ENCODE measurements at regions not wholly inside any gene's neighbourhood (a gene's known extent, or its start where the extent isn't known, plus 50 kb on each side); places are given as distances from the start of the nearest gene placed in this dataset.
"Not testable (repeated sequence)": the region's sequence is repeated elsewhere in the genome, so short reads cannot be mapped to it uniquely, and the experiment has no call there.

- no peak for DNase-seq (ENCODE audit: low read depth, low spot score)
- H3K27ac ChIP-seq = no peak overlapping the region
Observed at GRCh38 chr21:19171585-19171984, 768.0 kb upstream of the TMPRSS15 start.

- DNase-seq (ENCODE audit: low read depth, low spot score) = no peak
- no peak overlapping the region for H3K27ac ChIP-seq
Observed at GRCh38 chr21:19181604-19182140, 778.1 kb upstream of the TMPRSS15 start.

GRCh38 chr21:19197950-19198349 is 794.4 kb upstream of the TMPRSS15 start:
- H3K27ac ChIP-seq = no peak overlapping the region
- DNase-seq (ENCODE audit: low read depth, low spot score) = no peak

- no peak for DNase-seq (ENCODE audit: low read depth, low spot score)
- no peak overlapping the region for H3K27ac ChIP-seq
Observed at GRCh38 chr21:19198801-19199200, 795.2 kb upstream of the TMPRSS15 start.

- H3K27ac ChIP-seq = no peak overlapping the region
- DNase-seq (ENCODE audit: low read depth, low spot score) = no peak
Observed at GRCh38 chr21:19218163-19218562, 814.6 kb upstream of the TMPRSS15 start.

- no peak for DNase-seq (ENCODE audit: low read depth, low spot score)
- H3K27ac ChIP-seq = no peak overlapping the region
Observed at GRCh38 chr21:19224090-19224489, 820.5 kb upstream of the TMPRSS15 start.

- no peak for DNase-seq (ENCODE audit: low read depth, low spot score)
- no peak overlapping the region for H3K27ac ChIP-seq
Observed at GRCh38 chr21:19228226-19228625, 824.6 kb upstream of the TMPRSS15 start.

- H3K27ac ChIP-seq; DNase-seq (ENCODE audit: low read depth, low spot score): not testable (repeated sequence)
Observed at GRCh38 chr21:19233841-19234240, 830.3 kb upstream of the TMPRSS15 start.

GRCh38 chr21:19236209-19236608 is 832.6 kb upstream of the TMPRSS15 start:
- H3K27ac ChIP-seq = no peak overlapping the region
- DNase-seq (ENCODE audit: low read depth, low spot score) = no peak

GRCh38 chr21:19237608-19238007 is 834.0 kb upstream of the TMPRSS15 start:
- DNase-seq (ENCODE audit: low read depth, low spot score) = no peak
- H3K27ac ChIP-seq = no peak overlapping the region

GRCh38 chr21:19239696-19240095 is 836.1 kb upstream of the TMPRSS15 start:
- no peak for DNase-seq (ENCODE audit: low read depth, low spot score)
- H3K27ac ChIP-seq = no peak overlapping the region

GRCh38 chr21:19244502-19245187 is 841.1 kb upstream of the TMPRSS15 start:
- no peak for DNase-seq (ENCODE audit: low read depth, low spot score)
- no peak overlapping the region for H3K27ac ChIP-seq

- no peak for DNase-seq (ENCODE audit: low read depth, low spot score)
- H3K27ac ChIP-seq = no peak overlapping the region
Observed at GRCh38 chr21:19245188-19245580, 841.6 kb upstream of the TMPRSS15 start.

GRCh38 chr21:19246018-19246417 is 842.4 kb upstream of the TMPRSS15 start:
- no peak for DNase-seq (ENCODE audit: low read depth, low spot score)
- H3K27ac ChIP-seq = no peak overlapping the region

GRCh38 chr21:19256934-19257660 is 853.5 kb upstream of the TMPRSS15 start:
- DNase-seq (ENCODE audit: low read depth, low spot score) = no peak
- no peak overlapping the region for H3K27ac ChIP-seq

GRCh38 chr21:19261731-19262376 is 858.3 kb upstream of the TMPRSS15 start:
- DNase-seq (ENCODE audit: low read depth, low spot score) = no peak
- H3K27ac ChIP-seq = no peak overlapping the region

- DNase-seq (ENCODE audit: low read depth, low spot score) = no peak
- no peak overlapping the region for H3K27ac ChIP-seq
Observed at GRCh38 chr21:19266636-19267035, 863.1 kb upstream of the TMPRSS15 start.

- H3K27ac ChIP-seq = no peak overlapping the region
- DNase-seq (ENCODE audit: low read depth, low spot score) = no peak
Observed at GRCh38 chr21:19268686-19269085, 865.1 kb upstream of the TMPRSS15 start.

- no peak overlapping the region for H3K27ac ChIP-seq
- DNase-seq (ENCODE audit: low read depth, low spot score) = no peak
Observed at GRCh38 chr21:19275065-19275464, 871.5 kb upstream of the TMPRSS15 start.

GRCh38 chr21:19276665-19277064 is 873.1 kb upstream of the TMPRSS15 start:
- H3K27ac ChIP-seq = no peak overlapping the region
- DNase-seq (ENCODE audit: low read depth, low spot score) = no peak

GRCh38 chr21:19286876-19287275 is 883.3 kb upstream of the TMPRSS15 start:
- DNase-seq (ENCODE audit: low read depth, low spot score) = no peak
- H3K27ac ChIP-seq = no peak overlapping the region

All from epithelial cell of prostate (primary cell).